ENCODE measurements at regions not wholly inside any gene's neighbourhood (a gene's known extent, or its start where the extent isn't known, plus 50 kb on each side); places are given as distances from the start of the nearest gene placed in this dataset.

DNA sequence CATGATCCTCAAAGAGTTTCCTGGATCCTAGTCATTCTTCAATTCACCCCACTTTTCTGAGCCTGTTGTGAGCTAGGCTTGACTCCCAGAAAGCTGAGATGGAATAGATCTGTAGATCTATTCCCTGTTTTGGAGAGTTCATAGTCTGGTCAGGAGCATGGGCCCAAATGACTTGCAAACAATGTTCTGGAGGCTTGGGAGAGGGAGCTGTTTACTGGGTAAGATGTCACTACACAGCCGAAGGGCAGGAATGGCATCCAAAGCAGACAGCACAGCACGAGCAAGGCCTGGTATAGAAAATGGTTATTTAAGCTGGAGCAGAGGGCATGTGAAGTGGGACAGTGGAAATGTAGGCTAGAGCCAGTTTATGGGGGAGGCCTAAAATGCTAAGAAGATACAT lies 152.5 kb upstream of the ALDH1B1 start:
- H2AFZ ChIP-seq: no peak overlapping the region
- H3K79me2 ChIP-seq: no peaks in the 10 kb centered on the region
- 95% methylated on average over 2 of the region's 2 CpGs for WGBS (ENCODE audit: low lambda C conversion rate, missing lambda C conversion rate)
- no peaks in the 10 kb centered on the region for H3K9me2 ChIP-seq (replicated peaks; ENCODE audit: insufficient read depth)
- no peaks in the 10 kb centered on the region for H3K9me3 ChIP-seq (ENCODE audit: low read depth)
- no peaks in the 10 kb centered on the region for H3K27me3 ChIP-seq
- no peaks in the 10 kb centered on the region for H3K36me3 ChIP-seq (replicated peaks; ENCODE audit: insufficient read depth, low read depth)
- H3K27ac ChIP-seq: no peak overlapping the region
- TF ChIP-seq EZH2phosphoT487 (IDR thresholded peaks at IDR 0.05; ENCODE audit: low read depth, severe bottlenecking, unreplicated experiment): no peak
- no peak for TF ChIP-seq CTCF (IDR thresholded peaks at IDR 0.05; ENCODE audit: poor library complexity)
- no peak for TF ChIP-seq EZH2 (IDR thresholded peaks at IDR 0.05; ENCODE audit: borderline replicate concordance)
- no peaks in the 10 kb centered on the region for H3K4me1 ChIP-seq (ENCODE audit: insufficient read depth)
- DNase-seq (ENCODE audit: low spot score): no peak
- no peaks in the 10 kb centered on the region for H4K20me1 ChIP-seq (ENCODE audit: insufficient read depth, poor library complexity, severe bottlenecking)
- no peak overlapping the region for H3K4me3 ChIP-seq
- H3K4me2 ChIP-seq: no peak overlapping the region

- no peak overlapping the region for H2AFZ ChIP-seq
- WGBS (ENCODE audit: low lambda C conversion rate, missing lambda C conversion rate): 73% methylated on average over 5 of the region's 5 CpGs
- H3K27me3 ChIP-seq: no peaks in the 10 kb centered on the region
- no peaks in the 10 kb centered on the region for H3K9me3 ChIP-seq (ENCODE audit: low read depth)
- no peaks in the 10 kb centered on the region for H3K79me2 ChIP-seq
- H3K27ac ChIP-seq: no peak overlapping the region
- no peak overlapping the region for H3K4me3 ChIP-seq
- no peaks in the 10 kb centered on the region for H3K9me2 ChIP-seq (replicated peaks; ENCODE audit: insufficient read depth)
- no peaks in the 10 kb centered on the region for H3K36me3 ChIP-seq (replicated peaks; ENCODE audit: insufficient read depth, low read depth)
- DNase-seq (ENCODE audit: low spot score): no peak
- H3K4me2 ChIP-seq: no peak overlapping the region
- TF ChIP-seq EZH2 (IDR thresholded peaks at IDR 0.05; ENCODE audit: borderline replicate concordance) (no peak), CTCF (IDR thresholded peaks at IDR 0.05; ENCODE audit: poor library complexity) (no peak)
- H3K4me1 ChIP-seq (ENCODE audit: insufficient read depth): no peaks in the 10 kb centered on the region
- H4K20me1 ChIP-seq (ENCODE audit: insufficient read depth, poor library complexity, severe bottlenecking): no peaks in the 10 kb centered on the region
These were observed 157.3 kb upstream of the ALDH1B1 start for GRCh38 chr9:38235244-38235643.

DNA sequence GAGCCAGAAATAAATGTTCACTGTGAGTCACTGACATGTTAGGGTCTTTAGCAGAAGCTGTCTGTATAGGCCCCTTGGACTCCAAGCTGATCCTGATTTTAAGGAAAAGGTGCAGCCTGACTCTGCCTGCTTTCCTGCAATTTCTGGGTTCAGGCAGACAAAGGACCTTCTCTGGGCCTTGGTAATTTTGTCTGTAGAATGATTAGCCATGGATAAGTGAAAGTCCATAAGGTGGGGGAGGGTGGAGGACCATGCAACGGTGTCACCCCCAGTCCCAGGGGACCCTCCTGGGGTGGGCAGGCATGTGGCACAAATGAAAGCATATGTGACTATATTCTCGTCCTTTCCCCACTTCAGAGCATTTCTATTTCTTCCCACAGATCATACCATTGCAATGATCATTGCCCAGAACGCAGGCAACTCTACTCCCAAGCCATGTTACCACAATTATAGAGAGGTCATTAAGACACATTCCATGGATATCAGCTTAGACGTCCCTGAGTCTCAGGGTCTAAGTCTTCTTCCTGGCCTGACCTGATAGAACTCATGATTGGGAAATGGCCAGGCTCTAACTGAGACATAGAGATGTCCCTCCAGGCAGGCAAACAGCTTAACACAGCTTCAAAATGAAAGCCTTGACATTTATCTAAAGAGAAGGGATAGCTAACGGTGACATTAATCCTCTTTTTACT lies 157.9 kb upstream of the ALDH1B1 start:
- Histone ChIP-seq H4K20me1 (ENCODE audit: insufficient read depth, poor library complexity, severe bottlenecking) (no peaks in the 10 kb centered on the region), H3K27ac (no peak overlapping the region), H3K4me2 (no peak overlapping the region), H3K79me2 (no peaks in the 10 kb centered on the region), H2AFZ (no peak overlapping the region), H3K27me3 (no peaks in the 10 kb centered on the region), H3K4me1 (ENCODE audit: insufficient read depth) (no peaks in the 10 kb centered on the region), H3K4me3 (no peak overlapping the region), H3K36me3 (replicated peaks; ENCODE audit: insufficient read depth, low read depth) (no peaks in the 10 kb centered on the region), H3K9me2 (replicated peaks; ENCODE audit: insufficient read depth) (no peaks in the 10 kb centered on the region), H3K9me3 (ENCODE audit: low read depth) (no peaks in the 10 kb centered on the region)
- no peak for DNase-seq (ENCODE audit: low spot score)
- no peak for TF ChIP-seq CTCF (IDR thresholded peaks at IDR 0.05; ENCODE audit: poor library complexity)
- TF ChIP-seq EZH2 (IDR thresholded peaks at IDR 0.05; ENCODE audit: borderline replicate concordance): no peak
- no peak for TF ChIP-seq EZH2phosphoT487 (IDR thresholded peaks at IDR 0.05; ENCODE audit: low read depth, severe bottlenecking, unreplicated experiment)
- 68% methylated on average over 5 of the region's 5 CpGs for WGBS (ENCODE audit: low lambda C conversion rate, missing lambda C conversion rate)
